DND-41 (cell line): ENCODE measurements at regions not wholly inside any gene's neighbourhood (a gene's known extent, or its start where the extent isn't known, plus 50 kb on each side); places are given as distances from the start of the nearest gene placed in this dataset.

ENCODE experiments used
- ATAC-seq: fragments of 200-7000 bp; cut with Tn5 transposase; 3 replicates; pipeline ENCODE4 v1.9.1; 2021; ENCODE audit warnings: low read depth; ENCODE audit not compliant: insufficient read depth
- DNase-seq: peaks from one replicate; pipeline ENCODE4 v3.0.0-alpha.2; 2020
- H2AFZ ChIP-seq: 2 replicates; pipeline ENCODE4 v1.6.0; 2012; ENCODE audit warnings: low read depth, low read length
- H3K27ac ChIP-seq: 2 replicates; pipeline ENCODE4 v1.5.1; 2012; ENCODE audit warnings: low read length, inconsistent platforms
- H3K27me3 ChIP-seq: fragments of 200-600 bp; sonication (generic); 2 replicates; pipeline ENCODE4 v1.6.0; 2012; ENCODE audit warnings: low read length, mild to moderate bottlenecking, inconsistent platforms; ENCODE audit not compliant: insufficient read depth, poor library complexity
- H3K36me3 ChIP-seq: 2 replicates; pipeline ENCODE4 v1.5.1; 2012; ENCODE audit warnings: low read length, inconsistent platforms; ENCODE audit not compliant: insufficient read depth
- H3K4me1 ChIP-seq: 2 replicates; pipeline ENCODE4 v1.5.1; 2012; ENCODE audit warnings: mild to moderate bottlenecking, low read length; ENCODE audit not compliant: insufficient read depth
- H3K4me2 ChIP-seq: 2 replicates; pipeline ENCODE4 v1.6.0; 2012; ENCODE audit warnings: mild to moderate bottlenecking, moderate library complexity, low read length, inconsistent platforms; ENCODE audit not compliant: insufficient read depth
- H3K4me3 ChIP-seq, 2 experiments: fragments of 200-600 bp in 1 of 2; shearing (Covaris generic) in 1 of 2; 2 replicates each; pipeline ENCODE4 v1.5.1; 2012 to 2016; ENCODE audit warnings: inconsistent platforms in 2 of 2, low read length in 2 of 2, mild to moderate bottlenecking in 2 of 2, low read depth in 1 of 2, moderate library complexity in 1 of 2
- H3K79me2 ChIP-seq: 2 replicates; pipeline ENCODE4 v1.6.0; 2012; ENCODE audit warnings: low read length, inconsistent platforms; ENCODE audit not compliant: insufficient read depth
- H3K9ac ChIP-seq: 2 replicates; pipeline ENCODE4 v1.6.0; 2012; ENCODE audit warnings: low read depth, mild to moderate bottlenecking, inconsistent platforms, low read length, moderate library complexity
- H3K9me3 ChIP-seq: 2 replicates; pipeline ENCODE4 v1.5.1; 2012; ENCODE audit warnings: low read length, moderate library complexity, mild to moderate bottlenecking, inconsistent platforms; ENCODE audit not compliant: insufficient read depth, severe bottlenecking
- H4K20me1 ChIP-seq: 2 replicates; pipeline ENCODE4 v1.6.0; 2012; ENCODE audit warnings: low read length; ENCODE audit not compliant: insufficient read depth
- EZH2 ChIP-seq: IDR thresholded peaks from 3 replicates; pipeline ENCODE4 v1.6.1; 2012; ENCODE audit warnings: borderline replicate concordance, low read depth, mild to moderate bottlenecking, moderate library complexity, low read length, inconsistent platforms; ENCODE audit not compliant: severe bottlenecking
- TF ChIP-seq, protein P1 (sequence below): IDR thresholded peaks from 2 replicates; pipeline ENCODE4 v1.5.1; 2012; ENCODE audit warnings: borderline replicate concordance, low read length, moderate library complexity, mild to moderate bottlenecking; ENCODE audit not compliant: poor library complexity, severe bottlenecking; ENCODE audit errors: extremely low read depth

DNA sequence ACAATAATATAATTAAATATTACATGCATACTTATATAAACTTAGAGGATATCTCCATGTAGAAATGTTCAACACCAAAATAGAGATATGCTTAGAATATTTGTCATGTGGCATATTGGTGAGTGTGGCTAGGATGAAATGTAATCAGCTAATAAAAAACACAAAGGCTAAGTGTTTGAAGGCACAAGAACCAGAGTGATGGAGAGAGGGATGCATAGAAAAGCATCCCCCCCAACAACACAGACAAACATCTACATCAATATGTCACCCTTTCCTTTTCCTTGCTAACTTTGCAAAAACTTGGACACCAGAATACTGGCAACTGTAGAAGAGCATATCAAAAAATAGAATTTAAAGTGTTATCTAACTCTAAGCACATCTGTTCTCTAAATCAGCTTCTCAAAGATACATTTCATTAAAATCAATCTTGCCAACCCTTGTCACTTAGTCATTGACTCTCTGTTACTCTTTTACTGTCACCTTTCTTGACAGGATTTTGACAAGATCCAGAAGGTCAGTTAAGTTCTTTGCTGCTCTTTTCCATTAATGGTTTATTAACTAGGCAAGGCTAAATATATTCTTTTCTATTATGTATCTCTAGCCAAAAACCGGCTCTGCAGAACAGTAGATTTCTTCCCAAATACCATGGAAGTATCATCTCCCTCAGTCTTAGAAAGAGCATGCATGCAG is 695.9 kb downstream of the OTOL1 start:
- Histone ChIP-seq H2AFZ (no peak overlapping the region), H3K4me2 (no peak overlapping the region), H3K27me3 (no peaks in the 10 kb centered on the region), H3K27ac (no peak overlapping the region), H3K36me3 (no peaks in the 10 kb centered on the region), H3K4me3 (no peak overlapping the region), H3K4me1 (peaks cover 7% of the 10 kb centered on the region), H4K20me1 (no peaks in the 10 kb centered on the region), H3K79me2 (no peaks in the 10 kb centered on the region), H3K9ac (no peak overlapping the region), H3K9me3 (peaks cover 6% of the 10 kb centered on the region)
- ATAC-seq (no peak), DNase-seq (no peak)
- TF ChIP-seq, protein P1, sequence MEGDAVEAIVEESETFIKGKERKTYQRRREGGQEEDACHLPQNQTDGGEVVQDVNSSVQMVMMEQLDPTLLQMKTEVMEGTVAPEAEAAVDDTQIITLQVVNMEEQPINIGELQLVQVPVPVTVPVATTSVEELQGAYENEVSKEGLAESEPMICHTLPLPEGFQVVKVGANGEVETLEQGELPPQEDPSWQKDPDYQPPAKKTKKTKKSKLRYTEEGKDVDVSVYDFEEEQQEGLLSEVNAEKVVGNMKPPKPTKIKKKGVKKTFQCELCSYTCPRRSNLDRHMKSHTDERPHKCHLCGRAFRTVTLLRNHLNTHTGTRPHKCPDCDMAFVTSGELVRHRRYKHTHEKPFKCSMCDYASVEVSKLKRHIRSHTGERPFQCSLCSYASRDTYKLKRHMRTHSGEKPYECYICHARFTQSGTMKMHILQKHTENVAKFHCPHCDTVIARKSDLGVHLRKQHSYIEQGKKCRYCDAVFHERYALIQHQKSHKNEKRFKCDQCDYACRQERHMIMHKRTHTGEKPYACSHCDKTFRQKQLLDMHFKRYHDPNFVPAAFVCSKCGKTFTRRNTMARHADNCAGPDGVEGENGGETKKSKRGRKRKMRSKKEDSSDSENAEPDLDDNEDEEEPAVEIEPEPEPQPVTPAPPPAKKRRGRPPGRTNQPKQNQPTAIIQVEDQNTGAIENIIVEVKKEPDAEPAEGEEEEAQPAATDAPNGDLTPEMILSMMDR: no peak
- no peak for TF ChIP-seq EZH2

DNA sequence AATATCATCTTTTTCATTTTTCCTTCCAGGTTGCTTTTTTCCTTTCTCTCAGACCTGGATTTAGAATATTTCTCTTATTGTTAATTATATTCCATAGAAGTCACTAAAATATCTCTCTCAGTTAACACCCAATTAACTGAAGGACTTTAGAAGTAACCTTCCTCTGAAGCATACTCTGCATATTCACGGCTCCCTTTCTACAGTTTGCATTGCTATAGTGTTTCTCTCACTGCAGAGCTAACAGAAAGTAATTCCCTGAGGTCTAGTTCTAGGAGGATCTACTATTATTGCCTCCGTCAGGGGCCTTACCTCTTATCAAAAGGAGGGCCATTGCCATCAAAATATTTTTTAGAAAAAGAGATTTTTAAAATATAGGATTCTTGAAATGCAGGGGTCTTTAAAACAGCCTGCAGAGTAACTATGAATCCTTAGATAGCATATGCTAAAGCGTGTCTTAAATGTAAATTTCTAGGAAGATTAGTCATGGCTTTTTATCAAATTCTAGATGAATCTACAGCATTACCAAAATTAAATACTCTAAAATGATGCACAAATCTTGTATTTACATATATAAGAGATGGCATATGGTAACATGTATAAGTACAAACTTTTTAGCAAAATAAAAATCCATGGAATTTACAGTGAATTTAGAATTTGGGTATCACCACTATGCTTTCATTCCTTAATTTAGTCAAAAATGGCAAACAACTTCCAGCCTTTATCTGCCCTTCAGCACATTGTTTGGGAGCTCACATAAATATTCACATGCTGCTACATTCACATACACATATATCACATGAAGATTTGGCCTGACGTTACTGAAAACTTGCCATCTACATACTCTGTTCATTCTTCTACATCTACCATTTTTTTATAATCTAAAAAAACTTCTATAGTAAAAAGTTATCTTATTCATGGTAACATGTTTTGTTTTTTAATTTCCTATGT is 696.8 kb downstream of the OTOL1 start:
- no peaks in the 10 kb centered on the region for H3K27me3 ChIP-seq
- no peak overlapping the region for H3K4me3 ChIP-seq
- TF ChIP-seq, protein P1: no peak
- TF ChIP-seq EZH2: no peak
- no peak for ATAC-seq
- no peaks in the 10 kb centered on the region for H3K36me3 ChIP-seq
- H4K20me1 ChIP-seq: no peaks in the 10 kb centered on the region
- H3K4me2 ChIP-seq: no peak overlapping the region
- H3K9ac ChIP-seq: no peak overlapping the region
- no peaks in the 10 kb centered on the region for H3K79me2 ChIP-seq
- DNase-seq: no peak
- H3K4me1 ChIP-seq: peaks cover 7% of the 10 kb centered on the region
- H3K9me3 ChIP-seq: peaks cover 6% of the 10 kb centered on the region
- H2AFZ ChIP-seq: no peak overlapping the region; the same call in 1 of the 2 replicates
- no peak overlapping the region for H3K27ac ChIP-seq

DNA sequence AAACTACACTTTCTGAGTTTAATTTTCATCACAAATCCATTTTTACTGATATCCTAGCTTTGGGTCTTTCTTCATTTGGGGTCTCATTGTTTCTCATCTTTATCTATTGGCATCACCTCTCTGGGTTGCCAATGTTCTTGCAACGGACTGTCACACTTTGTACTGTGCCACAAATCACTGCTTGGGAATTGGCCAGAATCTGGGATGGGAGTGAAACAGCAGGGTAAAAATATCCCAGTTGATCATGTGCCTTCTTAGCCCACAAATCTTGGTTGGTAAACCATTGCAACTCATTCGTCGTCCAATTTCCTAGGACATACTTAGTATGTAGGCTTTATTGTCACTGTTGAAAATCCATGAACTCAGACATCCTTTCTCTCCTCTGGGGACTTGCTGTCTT is 698.5 kb downstream of the OTOL1 start:
- DNase-seq (no peak), ATAC-seq (no peak)
- no peaks in the 10 kb centered on the region for H3K36me3 ChIP-seq
- no peaks in the 10 kb centered on the region for H3K79me2 ChIP-seq
- H3K27me3 ChIP-seq: no peaks in the 10 kb centered on the region
- no peak overlapping the region for H3K4me3 ChIP-seq
- no peak overlapping the region for H2AFZ ChIP-seq
- no peaks in the 10 kb centered on the region for H4K20me1 ChIP-seq
- peaks cover 7% of the 10 kb centered on the region for H3K4me1 ChIP-seq
- H3K9ac ChIP-seq: no peak overlapping the region
- TF ChIP-seq, protein P1: no peak
- TF ChIP-seq EZH2: no peak
- H3K4me2 ChIP-seq: no peak overlapping the region
- no peak overlapping the region for H3K27ac ChIP-seq
- peaks cover 6% of the 10 kb centered on the region for H3K9me3 ChIP-seq
